ENCODE measurements at regions not wholly inside any gene's neighbourhood (a gene's known extent, or its start where the extent isn't known, plus 50 kb on each side); places are given as distances from the start of the nearest gene placed in this dataset.

DNA sequence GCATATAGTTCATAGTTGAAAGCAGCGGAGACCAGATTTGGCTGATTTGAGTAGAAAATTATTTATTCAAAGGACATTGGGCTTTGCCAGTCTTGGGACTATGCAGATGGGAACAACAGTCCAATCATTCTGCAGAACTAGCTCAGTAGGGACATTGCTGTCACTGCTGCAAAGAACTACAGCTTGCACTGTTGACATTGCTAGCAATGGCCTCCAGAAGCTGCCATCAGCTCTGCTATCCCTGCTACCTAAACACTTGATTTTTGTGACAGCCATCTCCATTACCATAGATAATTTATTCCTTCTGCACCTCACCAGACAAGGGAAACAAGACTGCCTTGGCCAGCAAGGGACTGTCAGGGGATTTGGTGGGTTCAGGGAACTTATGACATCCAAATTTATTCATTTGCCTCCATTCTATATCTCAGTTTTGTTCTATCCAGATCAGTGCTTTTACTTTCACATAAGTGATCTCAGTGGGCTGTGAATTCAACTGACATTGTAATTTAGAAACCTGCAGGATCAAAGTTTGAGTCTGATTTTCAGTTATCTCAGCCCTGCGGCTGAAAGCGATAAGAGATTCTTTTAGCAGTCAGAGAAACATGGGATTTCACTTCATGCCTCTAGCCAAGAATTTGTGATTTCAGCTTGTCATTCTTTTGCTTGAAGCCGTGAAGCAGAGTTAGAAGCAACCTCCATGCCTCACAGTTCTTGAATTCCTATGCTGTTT, 136.7 kb upstream of the FBXO33 start:
- TF ChIP-seq, protein P1, sequence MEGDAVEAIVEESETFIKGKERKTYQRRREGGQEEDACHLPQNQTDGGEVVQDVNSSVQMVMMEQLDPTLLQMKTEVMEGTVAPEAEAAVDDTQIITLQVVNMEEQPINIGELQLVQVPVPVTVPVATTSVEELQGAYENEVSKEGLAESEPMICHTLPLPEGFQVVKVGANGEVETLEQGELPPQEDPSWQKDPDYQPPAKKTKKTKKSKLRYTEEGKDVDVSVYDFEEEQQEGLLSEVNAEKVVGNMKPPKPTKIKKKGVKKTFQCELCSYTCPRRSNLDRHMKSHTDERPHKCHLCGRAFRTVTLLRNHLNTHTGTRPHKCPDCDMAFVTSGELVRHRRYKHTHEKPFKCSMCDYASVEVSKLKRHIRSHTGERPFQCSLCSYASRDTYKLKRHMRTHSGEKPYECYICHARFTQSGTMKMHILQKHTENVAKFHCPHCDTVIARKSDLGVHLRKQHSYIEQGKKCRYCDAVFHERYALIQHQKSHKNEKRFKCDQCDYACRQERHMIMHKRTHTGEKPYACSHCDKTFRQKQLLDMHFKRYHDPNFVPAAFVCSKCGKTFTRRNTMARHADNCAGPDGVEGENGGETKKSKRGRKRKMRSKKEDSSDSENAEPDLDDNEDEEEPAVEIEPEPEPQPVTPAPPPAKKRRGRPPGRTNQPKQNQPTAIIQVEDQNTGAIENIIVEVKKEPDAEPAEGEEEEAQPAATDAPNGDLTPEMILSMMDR (conservative IDR thresholded peaks at IDR 0.05; ENCODE audit: low read depth), result no peak
- no peak overlapping the region for H3K27ac ChIP-seq
- ChIA-PET CTCF (no interaction called here), POLR2A (ENCODE audit: low non-redundant PET) (no interaction called here)
- no peak for DNase-seq (ENCODE audit: low spot score)

DNA sequence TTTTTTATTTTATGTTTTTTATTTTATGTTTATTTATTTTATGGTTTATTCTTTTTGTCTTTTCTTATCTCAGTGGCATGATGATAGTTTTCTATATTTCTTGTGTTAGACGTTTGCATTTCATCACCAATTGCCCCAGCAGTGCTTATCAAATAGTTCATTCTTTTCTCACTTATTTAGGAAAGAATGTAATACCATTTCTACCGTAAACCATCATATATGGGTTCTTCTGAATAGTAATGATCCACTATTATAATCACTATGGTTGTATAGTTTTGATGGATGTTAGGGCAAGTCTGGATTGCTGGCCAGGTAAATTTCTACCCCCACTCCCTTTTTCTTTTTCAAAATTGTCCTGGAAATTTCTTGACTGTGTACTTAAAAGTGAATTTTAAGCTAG, 134.6 kb upstream of the FBXO33 start:
- no peak for DNase-seq (ENCODE audit: low spot score)
- POLR2A ChIA-PET (ENCODE audit: low non-redundant PET), result no interaction called here
- CTCF ChIA-PET, result no interaction called here

DNA sequence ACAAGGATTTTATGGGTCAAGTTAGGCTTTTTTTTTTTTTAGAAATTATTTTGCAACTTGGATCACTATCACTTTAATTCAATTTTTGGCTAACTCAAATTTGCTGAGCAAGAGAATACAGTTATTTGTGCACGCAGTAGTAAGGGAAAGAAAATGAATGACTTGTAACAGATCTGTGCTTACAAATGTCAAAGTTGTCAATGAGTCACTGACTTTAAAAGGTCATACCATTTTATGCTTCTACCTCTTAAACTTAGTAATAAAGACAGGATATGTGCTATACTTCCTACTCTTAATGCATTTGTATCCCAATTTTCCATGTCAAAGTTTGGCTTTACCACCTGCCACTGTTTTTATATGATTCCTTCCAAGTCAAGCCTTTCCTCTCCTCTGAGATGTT, 131.1 kb upstream of the FBXO33 start:
- H3K27ac ChIP-seq, result no peak overlapping the region
- TF ChIP-seq, protein P1 (conservative IDR thresholded peaks at IDR 0.05; ENCODE audit: low read depth), result no peak
- POLR2A ChIA-PET (ENCODE audit: low non-redundant PET), result no interaction called here
- CTCF ChIA-PET, result interaction anchor here (0.7 kb wide), 1 partner anchor 1136 kb away, joined by 4 read pairs; no protein-coding TSS in a partner anchor
- DNase-seq (ENCODE audit: low spot score), result no peak

More for the DNA sequence above, 134.6 kb upstream of the FBXO33 start:
- no peak overlapping the region for H3K27ac ChIP-seq
- TF ChIP-seq, protein P1 (conservative IDR thresholded peaks at IDR 0.05; ENCODE audit: low read depth), result no peak

DNA sequence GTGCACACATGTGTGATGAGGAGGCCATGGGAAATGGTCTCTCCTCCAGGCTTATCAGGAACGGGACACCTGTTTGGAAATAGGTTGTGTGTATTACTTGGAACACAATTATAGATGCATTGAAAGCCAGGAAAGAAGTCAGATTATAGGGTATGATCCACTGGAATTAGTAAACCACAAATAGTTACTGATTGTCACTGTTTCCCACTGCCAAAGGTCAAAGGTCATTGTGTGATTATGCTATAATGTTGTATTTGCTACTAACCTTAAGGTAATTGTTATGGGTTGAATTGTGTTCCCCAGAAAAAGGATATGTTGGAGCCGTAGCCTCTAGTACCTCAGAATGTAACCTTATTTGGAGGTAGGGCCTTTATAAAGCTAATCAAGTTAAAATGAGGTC, 129.9 kb upstream of the FBXO33 start:
- H3K27ac ChIP-seq, result no peak overlapping the region
- ChIA-PET POLR2A (ENCODE audit: low non-redundant PET) (no interaction called here), CTCF (no interaction called here)
- TF ChIP-seq, protein P1 (conservative IDR thresholded peaks at IDR 0.05; ENCODE audit: low read depth), result no peak
- DNase-seq (ENCODE audit: low spot score), result no peak

DNA sequence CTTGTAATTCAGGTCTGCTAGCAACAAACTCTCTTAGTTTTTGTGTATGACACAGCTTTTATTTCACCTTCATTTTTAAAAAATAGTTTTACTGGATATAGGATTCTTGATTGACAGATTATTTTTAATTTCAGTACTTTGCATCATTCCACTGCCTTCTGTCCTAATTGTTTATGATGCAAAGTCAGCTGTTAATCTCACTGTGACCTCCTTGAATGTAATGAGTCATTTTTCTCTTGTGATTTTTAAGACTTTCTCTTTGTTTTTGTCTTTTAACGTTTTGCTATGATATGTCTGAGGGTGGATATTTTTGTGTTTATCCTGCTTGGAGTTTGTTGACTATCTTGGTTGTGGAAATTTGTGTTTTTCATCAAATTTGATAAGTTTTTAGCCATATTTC, 126.3 kb upstream of the FBXO33 start:
- CTCF ChIA-PET, result interaction anchor here (0.6 kb wide), 1 partner anchor 1032 kb away, joined by 3 read pairs; no protein-coding TSS in a partner anchor
- no peak for DNase-seq (ENCODE audit: low spot score)

DNA sequence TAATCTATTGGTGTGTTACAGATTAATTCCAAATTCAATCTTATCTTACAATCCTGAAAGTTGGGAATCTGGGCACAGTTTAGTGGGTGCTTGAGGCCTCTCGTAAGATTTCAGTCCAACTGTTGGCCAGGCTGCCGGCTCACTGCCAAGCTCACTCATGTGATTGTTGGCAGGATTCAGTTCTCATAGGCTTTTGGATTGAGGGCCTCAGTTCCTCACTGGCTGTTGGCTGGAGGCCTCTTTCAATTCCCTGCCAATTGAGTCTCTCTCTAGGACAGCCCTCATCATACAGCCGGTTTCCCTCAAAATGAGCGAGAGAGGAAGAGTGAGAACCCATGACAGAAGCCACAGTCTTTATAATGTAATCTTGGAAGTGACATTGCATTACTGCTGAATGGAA, 123.5 kb upstream of the FBXO33 start:
- H3K27ac ChIP-seq, result no peak overlapping the region
- DNase-seq (ENCODE audit: low spot score), result no peak
- ChIA-PET CTCF (no interaction called here), POLR2A (ENCODE audit: low non-redundant PET) (no interaction called here)
- TF ChIP-seq, protein P1 (conservative IDR thresholded peaks at IDR 0.05; ENCODE audit: low read depth), result no peak

More for the DNA sequence above, 126.3 kb upstream of the FBXO33 start:
- no peak overlapping the region for H3K27ac ChIP-seq
- TF ChIP-seq, protein P1 (conservative IDR thresholded peaks at IDR 0.05; ENCODE audit: low read depth), result no peak
- POLR2A ChIA-PET (ENCODE audit: low non-redundant PET), result no interaction called here

Measured in RWPE1 (cell line).